ENCODE measurements at regions not wholly inside any gene's neighbourhood (a gene's known extent, or its start where the extent isn't known, plus 50 kb on each side); places are given as distances from the start of the nearest gene placed in this dataset.

DNA sequence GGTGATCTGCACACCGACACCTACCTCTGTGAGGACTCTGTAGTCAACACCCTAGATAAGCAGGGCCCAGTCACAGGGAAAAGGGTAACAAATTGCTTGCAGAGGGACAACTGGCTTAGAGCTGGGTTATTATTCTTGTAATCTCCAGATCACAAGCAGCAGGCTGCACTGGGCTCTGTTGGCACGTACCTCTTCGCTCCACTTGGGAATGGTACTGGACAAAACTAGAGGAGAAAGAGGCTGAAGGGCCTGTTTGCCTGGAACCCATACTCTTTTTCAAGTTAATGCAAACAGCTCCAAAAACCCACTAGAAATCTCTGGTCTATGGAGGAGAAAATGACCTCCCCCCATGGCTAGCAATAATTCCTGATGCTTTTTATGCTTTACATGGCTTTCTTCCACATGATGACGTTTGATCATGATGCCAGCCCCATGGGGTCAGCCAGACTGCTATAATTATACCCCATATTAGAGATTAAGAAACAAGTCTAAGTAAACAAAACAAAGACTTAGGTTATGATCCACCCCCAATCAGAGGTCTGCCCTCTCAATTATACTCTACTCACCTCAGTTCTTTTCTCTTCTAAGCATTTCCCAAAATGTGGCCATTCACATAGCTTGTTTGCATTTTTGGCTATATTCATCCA is 190.0 kb downstream of the UNC5CL start:
- no peak overlapping the region for H3K4me3 Mint-ChIP-seq
- no peak overlapping the region for H3K27ac Mint-ChIP-seq
- Histone ChIP-seq H3K27me3 (ENCODE audit: control insufficient read depth, insufficient read depth, low read length) (peaks cover 2% of the 10 kb centered on the region), H3K36me3 (ENCODE audit: control insufficient read depth, insufficient read depth, low read length) (no peaks in the 10 kb centered on the region), H3K4me3 (ENCODE audit: low read depth, low read length) (no peak overlapping the region), H3K9me3 (ENCODE audit: control insufficient read depth in 2 of 2, low read length in 2 of 2) (no peaks in the 10 kb centered on the region), H3K4me1 (ENCODE audit: control insufficient read depth, insufficient read depth, low read length, poor library complexity, severe bottlenecking) (no peaks in the 10 kb centered on the region), H3K27ac (ENCODE audit: insufficient read depth, low read length, poor library complexity, severe bottlenecking) (no peak overlapping the region)
- no peak for ATAC-seq (ENCODE audit: low read depth in 2 of 2)
- H3K9me3 Mint-ChIP-seq, result peaks cover 0 to 2% (median 0%) of the 10 kb centered on the region in 7 donors
- H3K36me3 Mint-ChIP-seq, result no peaks in the 10 kb centered on the region
- peaks cover 0 to 2% (median 0%) of the 10 kb centered on the region in 4 donors for H3K4me1 Mint-ChIP-seq
- peaks cover 21% of the 10 kb centered on the region for H3K27me3 Mint-ChIP-seq
- no peak for DNase-seq

DNA sequence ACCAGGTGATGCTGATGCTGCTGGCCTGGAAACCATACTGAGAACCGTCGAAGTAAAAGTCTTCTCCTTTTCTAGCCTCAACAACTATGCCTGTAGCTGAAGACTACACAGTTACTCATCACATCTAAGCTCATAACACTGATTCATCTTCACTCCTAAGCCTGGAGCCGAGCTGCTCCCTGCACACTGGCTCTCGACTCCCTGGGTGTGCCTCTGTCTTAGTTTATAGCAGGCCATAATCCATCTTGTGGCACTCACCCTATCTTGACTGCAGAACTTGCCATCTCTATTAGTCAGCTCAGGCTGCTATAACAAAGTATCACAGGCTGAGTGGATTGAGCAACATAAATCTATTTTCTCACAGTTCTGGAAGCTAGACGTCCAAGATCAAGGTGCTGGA is 191.0 kb downstream of the UNC5CL start:
- Mint-ChIP-seq H3K4me1 (peaks cover 0 to 2% (median 0%) of the 10 kb centered on the region in 4 donors), H3K4me3 (no peak overlapping the region), H3K36me3 (no peaks in the 10 kb centered on the region), H3K9me3 (peaks cover 0 to 2% (median 0%) of the 10 kb centered on the region in 7 donors), H3K27me3 (peaks cover 20% of the 10 kb centered on the region), H3K27ac (peak overlapping the region in 1 of 3 donors; percentile 11)
- ATAC-seq (ENCODE audit: low read depth in 2 of 2) (no peak), DNase-seq (no peak)
- Histone ChIP-seq H3K9me3 (ENCODE audit: control insufficient read depth in 2 of 2, low read length in 2 of 2) (no peaks in the 10 kb centered on the region), H3K4me3 (ENCODE audit: low read depth, low read length) (no peak overlapping the region), H3K27ac (ENCODE audit: insufficient read depth, low read length, poor library complexity, severe bottlenecking) (no peak overlapping the region), H3K27me3 (ENCODE audit: control insufficient read depth, insufficient read depth, low read length) (peaks cover 2% of the 10 kb centered on the region), H3K36me3 (ENCODE audit: control insufficient read depth, insufficient read depth, low read length) (no peaks in the 10 kb centered on the region), H3K4me1 (ENCODE audit: control insufficient read depth, insufficient read depth, low read length, poor library complexity, severe bottlenecking) (no peaks in the 10 kb centered on the region)

DNA sequence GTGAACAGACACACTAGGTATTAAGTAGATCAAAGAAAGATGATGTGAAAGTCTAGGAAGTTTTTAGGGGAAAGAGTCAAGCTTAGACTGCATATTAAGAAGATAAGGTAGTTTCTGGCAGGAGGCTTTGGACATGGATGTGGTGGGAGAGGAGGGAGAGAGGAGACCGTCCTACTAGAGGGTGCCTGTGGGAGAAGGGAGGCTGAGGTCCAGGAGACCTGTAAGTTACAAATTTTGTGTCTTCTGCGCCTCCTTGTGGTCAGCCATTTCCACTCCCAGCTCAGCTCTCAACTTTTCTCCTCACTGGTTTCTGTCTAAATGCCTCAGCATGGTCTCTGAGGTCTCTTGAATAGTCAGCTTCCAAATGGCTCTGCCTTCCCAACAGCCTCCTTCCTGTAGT is 193.5 kb downstream of the UNC5CL start:
- Mint-ChIP-seq H3K27ac (no peak overlapping the region), H3K36me3 (no peaks in the 10 kb centered on the region), H3K4me1 (no peaks in the 10 kb centered on the region), H3K27me3 (peaks cover 23% of the 10 kb centered on the region), H3K4me3 (no peak overlapping the region), H3K9me3 (peaks cover 0 to 2% (median 0%) of the 10 kb centered on the region in 7 donors)
- DNase-seq, result peak in 1 of 3 donors; percentile 41
- no peak overlapping the region for H3K4me3 ChIP-seq (ENCODE audit: low read depth, low read length)
- H3K4me1 ChIP-seq (ENCODE audit: control insufficient read depth, insufficient read depth, low read length, poor library complexity, severe bottlenecking), result no peaks in the 10 kb centered on the region
- H3K27ac ChIP-seq (ENCODE audit: insufficient read depth, low read length, poor library complexity, severe bottlenecking), result no peak overlapping the region
- H3K36me3 ChIP-seq (ENCODE audit: control insufficient read depth, insufficient read depth, low read length), result no peaks in the 10 kb centered on the region
- ATAC-seq (ENCODE audit: low read depth in 2 of 2), result no peak
- no peaks in the 10 kb centered on the region for H3K9me3 ChIP-seq (ENCODE audit: control insufficient read depth in 2 of 2, low read length in 2 of 2)
- peaks cover 4% of the 10 kb centered on the region for H3K27me3 ChIP-seq (ENCODE audit: control insufficient read depth, insufficient read depth, low read length)

DNA sequence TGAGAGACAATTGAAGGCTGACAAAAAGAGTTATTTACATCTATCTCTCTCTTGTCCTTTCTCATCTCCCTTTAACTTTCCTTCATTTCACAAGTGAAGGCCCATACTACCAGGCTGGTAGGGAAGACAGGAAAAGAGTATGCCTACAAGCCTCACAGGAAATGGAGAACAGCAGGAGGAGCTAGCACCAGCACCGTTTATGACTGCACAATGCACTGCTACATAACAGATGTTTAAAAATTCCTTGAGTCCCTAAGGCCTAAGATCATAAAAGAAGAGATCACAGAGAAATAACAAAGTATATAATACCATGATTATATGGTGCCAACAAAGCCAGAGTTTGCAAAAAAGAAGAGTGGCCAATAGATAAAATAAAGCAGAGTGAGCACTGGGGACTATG is 194.8 kb downstream of the UNC5CL start:
- Histone ChIP-seq H3K9me3 (ENCODE audit: control insufficient read depth in 2 of 2, low read length in 2 of 2) (no peaks in the 10 kb centered on the region), H3K4me3 (ENCODE audit: low read depth, low read length) (no peak overlapping the region), H3K27ac (ENCODE audit: insufficient read depth, low read length, poor library complexity, severe bottlenecking) (no peak overlapping the region), H3K36me3 (ENCODE audit: control insufficient read depth, insufficient read depth, low read length) (no peaks in the 10 kb centered on the region), H3K27me3 (ENCODE audit: control insufficient read depth, insufficient read depth, low read length) (peaks cover 4% of the 10 kb centered on the region), H3K4me1 (ENCODE audit: control insufficient read depth, insufficient read depth, low read length, poor library complexity, severe bottlenecking) (no peaks in the 10 kb centered on the region)
- no peak overlapping the region for H3K27ac Mint-ChIP-seq
- H3K4me1 Mint-ChIP-seq, result no peaks in the 10 kb centered on the region
- ATAC-seq (ENCODE audit: low read depth in 2 of 2) (no peak), DNase-seq (no peak)
- peaks cover 0 to 2% (median 0%) of the 10 kb centered on the region in 7 donors for H3K9me3 Mint-ChIP-seq
- peaks cover 30% of the 10 kb centered on the region for H3K27me3 Mint-ChIP-seq
- no peak overlapping the region for H3K4me3 Mint-ChIP-seq
- H3K36me3 Mint-ChIP-seq, result no peaks in the 10 kb centered on the region

DNA sequence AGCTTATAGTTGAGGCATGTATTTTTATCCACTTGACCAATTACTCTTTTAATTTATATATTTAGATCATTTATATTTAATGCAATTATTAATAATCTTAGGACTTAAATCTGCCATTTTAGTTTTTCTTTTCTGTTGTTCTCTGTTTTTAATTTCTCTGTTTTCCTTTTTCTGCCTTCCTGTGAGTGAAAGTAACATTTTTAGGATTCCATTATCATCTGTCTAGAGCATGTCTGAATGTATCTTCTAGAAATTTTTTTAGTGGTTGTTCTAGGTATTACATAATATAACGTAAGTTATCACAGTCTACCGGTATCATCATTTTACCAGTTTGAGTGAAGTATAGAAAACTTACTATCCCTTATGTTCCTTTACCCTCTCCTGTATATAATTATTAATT is 197.3 kb downstream of the UNC5CL start:
- H3K4me1 ChIP-seq (ENCODE audit: control insufficient read depth, insufficient read depth, low read length, poor library complexity, severe bottlenecking), result no peaks in the 10 kb centered on the region
- H3K36me3 ChIP-seq (ENCODE audit: control insufficient read depth, insufficient read depth, low read length), result no peaks in the 10 kb centered on the region
- Mint-ChIP-seq H3K27me3 (peaks cover 30% of the 10 kb centered on the region), H3K4me1 (no peaks in the 10 kb centered on the region), H3K9me3 (no peaks in the 10 kb centered on the region), H3K4me3 (no peak overlapping the region), H3K27ac (no peak overlapping the region), H3K36me3 (no peaks in the 10 kb centered on the region)
- H3K4me3 ChIP-seq (ENCODE audit: low read depth, low read length), result no peak overlapping the region
- no peak overlapping the region for H3K27ac ChIP-seq (ENCODE audit: insufficient read depth, low read length, poor library complexity, severe bottlenecking)
- ATAC-seq (ENCODE audit: low read depth in 2 of 2), result no peak
- DNase-seq, result no peak
- H3K27me3 ChIP-seq (ENCODE audit: control insufficient read depth, insufficient read depth, low read length), result peaks cover 2% of the 10 kb centered on the region
- no peaks in the 10 kb centered on the region for H3K9me3 ChIP-seq (ENCODE audit: control insufficient read depth in 2 of 2, low read length in 2 of 2)

DNA sequence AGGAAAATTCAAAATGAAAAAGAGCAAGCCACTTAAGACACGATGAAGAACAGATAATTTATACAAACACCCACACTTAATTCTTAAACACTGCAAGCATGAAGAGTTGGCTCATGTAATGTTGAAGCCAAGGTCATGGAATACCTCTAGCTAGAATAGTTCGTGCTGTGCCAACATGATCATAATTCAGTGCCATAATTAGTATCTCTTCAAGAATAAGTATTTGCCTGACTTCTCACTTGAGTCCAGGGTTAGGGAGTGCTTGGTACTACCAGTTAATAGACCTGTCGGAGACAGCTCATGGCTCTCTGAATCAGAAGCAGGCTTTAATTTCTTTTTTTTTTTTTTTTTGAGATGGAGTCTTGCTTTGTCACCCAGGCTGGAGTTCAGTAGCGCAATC is 206.3 kb downstream of the UNC5CL start:
- no peaks in the 10 kb centered on the region for H3K9me3 ChIP-seq (ENCODE audit: control insufficient read depth in 2 of 2, low read length in 2 of 2)
- ATAC-seq (ENCODE audit: low read depth in 2 of 2) (no peak), DNase-seq (no peak)
- no peaks in the 10 kb centered on the region for H3K4me1 Mint-ChIP-seq
- no peak overlapping the region for H3K4me3 Mint-ChIP-seq
- H3K4me3 ChIP-seq (ENCODE audit: low read depth, low read length), result no peak overlapping the region
- H3K27ac Mint-ChIP-seq, result no peak overlapping the region
- peaks cover 15% of the 10 kb centered on the region for H3K27me3 ChIP-seq (ENCODE audit: control insufficient read depth, insufficient read depth, low read length)
- H3K9me3 Mint-ChIP-seq, result no peaks in the 10 kb centered on the region
- H3K4me1 ChIP-seq (ENCODE audit: control insufficient read depth, insufficient read depth, low read length, poor library complexity, severe bottlenecking), result no peaks in the 10 kb centered on the region
- H3K27me3 Mint-ChIP-seq, result peaks cover 10% of the 10 kb centered on the region
- H3K36me3 ChIP-seq (ENCODE audit: control insufficient read depth, insufficient read depth, low read length), result no peaks in the 10 kb centered on the region
- H3K36me3 Mint-ChIP-seq, result no peaks in the 10 kb centered on the region
- H3K27ac ChIP-seq (ENCODE audit: insufficient read depth, low read length, poor library complexity, severe bottlenecking), result no peak overlapping the region

DNA sequence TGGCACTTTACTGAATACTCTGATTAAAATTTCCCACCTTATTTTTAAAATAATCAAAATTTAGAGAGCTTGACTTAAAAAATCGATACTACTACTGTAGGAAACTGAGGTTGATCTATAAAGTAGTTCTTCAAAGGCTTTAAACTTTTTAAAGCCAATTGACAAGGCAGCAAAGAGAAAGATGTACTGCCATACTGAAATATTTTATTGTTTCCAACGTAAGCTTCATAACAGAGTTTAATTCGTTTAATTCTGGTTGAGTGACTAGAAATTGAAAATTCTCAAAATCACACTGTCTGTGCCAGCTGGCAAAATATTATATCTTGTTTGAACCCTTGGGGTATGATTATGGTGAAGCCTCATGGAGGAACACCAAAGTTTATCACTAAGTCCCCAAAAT is 207.6 kb downstream of the UNC5CL start:
- Histone ChIP-seq H3K27me3 (ENCODE audit: control insufficient read depth, insufficient read depth, low read length) (peaks cover 14% of the 10 kb centered on the region), H3K4me3 (ENCODE audit: low read depth, low read length) (no peak overlapping the region), H3K27ac (ENCODE audit: insufficient read depth, low read length, poor library complexity, severe bottlenecking) (no peak overlapping the region), H3K9me3 (ENCODE audit: control insufficient read depth in 2 of 2, low read length in 2 of 2) (no peaks in the 10 kb centered on the region), H3K36me3 (ENCODE audit: control insufficient read depth, insufficient read depth, low read length) (no peaks in the 10 kb centered on the region), H3K4me1 (ENCODE audit: control insufficient read depth, insufficient read depth, low read length, poor library complexity, severe bottlenecking) (no peaks in the 10 kb centered on the region)
- Mint-ChIP-seq H3K36me3 (no peaks in the 10 kb centered on the region), H3K27me3 (peaks cover 10% of the 10 kb centered on the region), H3K4me3 (no peak overlapping the region), H3K27ac (no peak overlapping the region), H3K4me1 (no peaks in the 10 kb centered on the region), H3K9me3 (no peaks in the 10 kb centered on the region)
- DNase-seq, result no peak
- ATAC-seq (ENCODE audit: low read depth in 2 of 2), result no peak

DNA sequence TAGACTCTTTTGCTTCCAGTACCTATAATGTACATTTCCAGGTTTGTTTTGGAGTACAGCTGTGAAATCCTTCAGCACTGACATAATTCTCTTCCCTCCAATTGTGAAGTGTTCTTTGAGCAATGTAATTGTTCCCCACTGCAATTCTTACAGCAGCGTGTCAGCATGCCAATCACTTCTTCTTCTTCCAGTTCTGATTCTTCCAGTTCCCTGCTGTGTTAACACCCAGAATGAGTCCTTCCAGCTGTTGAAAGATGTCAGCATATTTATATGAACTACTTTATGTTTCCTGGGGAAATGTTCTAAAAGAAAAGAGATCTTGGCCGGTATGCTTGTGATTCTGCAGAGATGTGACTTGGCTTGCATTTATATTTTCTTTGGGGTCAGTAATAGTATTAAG is 213.9 kb downstream of the UNC5CL start:
- Histone ChIP-seq H3K4me1 (ENCODE audit: control insufficient read depth, insufficient read depth, low read length, poor library complexity, severe bottlenecking) (no peaks in the 10 kb centered on the region), H3K4me3 (ENCODE audit: low read depth, low read length) (no peak overlapping the region), H3K27me3 (ENCODE audit: control insufficient read depth, insufficient read depth, low read length) (peaks cover 7% of the 10 kb centered on the region), H3K9me3 (ENCODE audit: control insufficient read depth in 2 of 2, low read length in 2 of 2) (no peaks in the 10 kb centered on the region), H3K36me3 (ENCODE audit: control insufficient read depth, insufficient read depth, low read length) (no peaks in the 10 kb centered on the region), H3K27ac (ENCODE audit: insufficient read depth, low read length, poor library complexity, severe bottlenecking) (no peak overlapping the region)
- H3K9me3 Mint-ChIP-seq, result peaks cover 0 to 1% (median 0%) of the 10 kb centered on the region in 7 donors
- H3K27me3 Mint-ChIP-seq, result peaks cover 4% of the 10 kb centered on the region
- H3K27ac Mint-ChIP-seq, result no peak overlapping the region
- no peak overlapping the region for H3K4me3 Mint-ChIP-seq
- ATAC-seq (ENCODE audit: low read depth in 2 of 2), result no peak
- DNase-seq, result no peak
- H3K36me3 Mint-ChIP-seq, result no peaks in the 10 kb centered on the region
- H3K4me1 Mint-ChIP-seq, result no peaks in the 10 kb centered on the region
